K562 (cell line): ENCODE measurements at regions not wholly inside any gene's neighbourhood (a gene's known extent, or its start where the extent isn't known, plus 50 kb on each side); places are given as distances from the start of the nearest gene placed in this dataset.

Experiments
- KDM1A ChIP-seq, 2 experiments: fragments of 450-650 bp; IDR thresholded peaks; 2 replicates each; pipeline ENCODE4 v1.6.1; 2016; ENCODE audit warnings: mild to moderate bottlenecking in 2 of 2
- PCBP1 ChIP-seq: fragments of 200-400 bp; formaldehyde crosslinking; IDR thresholded peaks from 2 replicates; pipeline ENCODE4 v1.6.1; 2018; ENCODE audit warnings: mild to moderate bottlenecking, low read depth, low read length; ENCODE audit not compliant: poor library complexity, severe bottlenecking
- RBM15 ChIP-seq: fragments of 200-400 bp; formaldehyde crosslinking; IDR thresholded peaks from 2 replicates; pipeline ENCODE4 v1.6.1; 2018; ENCODE audit warnings: mild to moderate bottlenecking, low read length, moderate library complexity; ENCODE audit not compliant: insufficient read depth
- SRSF1 ChIP-seq: fragments of 200-400 bp; formaldehyde crosslinking; IDR thresholded peaks from 2 replicates; pipeline ENCODE4 v1.6.1; 2017; ENCODE audit warnings: mild to moderate bottlenecking, low read depth, low read length, moderate library complexity
- ZBED1 ChIP-seq: IDR thresholded peaks from 2 replicates; pipeline ENCODE4 v1.6.1; 2014
- ZFX ChIP-seq: sonication (generic); formaldehyde crosslinking; IDR thresholded peaks from 2 replicates; pipeline ENCODE4 v1.8.0; 2022; ENCODE audit warnings: mild to moderate bottlenecking, missing genetic modification reagents, moderate library complexity
- TF ChIP-seq, protein P1 (sequence below): sonication (generic); formaldehyde crosslinking; IDR thresholded peaks from 2 replicates; pipeline ENCODE4 v1.8.0; 2023; ENCODE audit warnings: mild to moderate bottlenecking, missing genetic modification reagents
- TF ChIP-seq, protein P2 (sequence below): sonication (generic); formaldehyde crosslinking; IDR thresholded peaks from 2 replicates; pipeline ENCODE4 v1.8.0; 2022; ENCODE audit warnings: mild to moderate bottlenecking, missing genetic modification reagents
- TF ChIP-seq, protein P3 (sequence below), 2 experiments: fragments of 450-650 bp; formaldehyde crosslinking in 1 of 2; IDR thresholded peaks; 2 replicates each; pipeline versions ENCODE4 v1.4.0 to v1.6.1; 2014 to 2020; ENCODE audit warnings: mild to moderate bottlenecking in 2 of 2, borderline replicate concordance in 1 of 2, low read depth in 1 of 2

DNA sequence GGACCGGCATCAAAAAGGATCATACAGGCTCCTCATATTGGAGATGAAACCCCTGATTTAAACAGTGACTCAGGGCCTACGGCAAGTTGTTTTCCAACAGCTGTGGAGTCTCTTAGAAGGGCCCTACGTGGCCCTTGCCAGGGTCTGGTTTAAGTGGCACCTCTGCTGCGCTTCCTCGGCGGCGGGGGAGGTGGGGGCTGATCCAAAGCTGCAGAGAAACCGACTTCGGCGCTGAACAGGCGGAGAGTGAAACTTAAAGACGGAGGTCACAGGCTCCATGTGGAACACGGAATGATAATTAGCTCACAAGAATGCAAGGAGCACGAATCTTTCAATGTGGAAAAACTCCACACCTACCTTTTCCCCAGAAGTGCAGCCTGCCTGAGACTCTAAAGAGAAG, 477.9 kb downstream of the TCERG1L start:
- no peak for TF ChIP-seq PCBP1
- TF ChIP-seq, protein P1, sequence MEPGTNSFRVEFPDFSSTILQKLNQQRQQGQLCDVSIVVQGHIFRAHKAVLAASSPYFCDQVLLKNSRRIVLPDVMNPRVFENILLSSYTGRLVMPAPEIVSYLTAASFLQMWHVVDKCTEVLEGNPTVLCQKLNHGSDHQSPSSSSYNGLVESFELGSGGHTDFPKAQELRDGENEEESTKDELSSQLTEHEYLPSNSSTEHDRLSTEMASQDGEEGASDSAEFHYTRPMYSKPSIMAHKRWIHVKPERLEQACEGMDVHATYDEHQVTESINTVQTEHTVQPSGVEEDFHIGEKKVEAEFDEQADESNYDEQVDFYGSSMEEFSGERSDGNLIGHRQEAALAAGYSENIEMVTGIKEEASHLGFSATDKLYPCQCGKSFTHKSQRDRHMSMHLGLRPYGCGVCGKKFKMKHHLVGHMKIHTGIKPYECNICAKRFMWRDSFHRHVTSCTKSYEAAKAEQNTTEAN (CRISPR knock-in tag) = no peak
- TF ChIP-seq, protein P2, sequence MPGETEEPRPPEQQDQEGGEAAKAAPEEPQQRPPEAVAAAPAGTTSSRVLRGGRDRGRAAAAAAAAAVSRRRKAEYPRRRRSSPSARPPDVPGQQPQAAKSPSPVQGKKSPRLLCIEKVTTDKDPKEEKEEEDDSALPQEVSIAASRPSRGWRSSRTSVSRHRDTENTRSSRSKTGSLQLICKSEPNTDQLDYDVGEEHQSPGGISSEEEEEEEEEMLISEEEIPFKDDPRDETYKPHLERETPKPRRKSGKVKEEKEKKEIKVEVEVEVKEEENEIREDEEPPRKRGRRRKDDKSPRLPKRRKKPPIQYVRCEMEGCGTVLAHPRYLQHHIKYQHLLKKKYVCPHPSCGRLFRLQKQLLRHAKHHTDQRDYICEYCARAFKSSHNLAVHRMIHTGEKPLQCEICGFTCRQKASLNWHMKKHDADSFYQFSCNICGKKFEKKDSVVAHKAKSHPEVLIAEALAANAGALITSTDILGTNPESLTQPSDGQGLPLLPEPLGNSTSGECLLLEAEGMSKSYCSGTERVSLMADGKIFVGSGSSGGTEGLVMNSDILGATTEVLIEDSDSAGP (CRISPR knock-in tag) = no peak
- TF ChIP-seq RBM15 = no peak
- TF ChIP-seq SRSF1 = no peak
- TF ChIP-seq KDM1A (IDR thresholded peaks at IDR 0.05) = no peak
- no peak for TF ChIP-seq ZFX (CRISPR knock-in tag)
- TF ChIP-seq, protein P3, sequence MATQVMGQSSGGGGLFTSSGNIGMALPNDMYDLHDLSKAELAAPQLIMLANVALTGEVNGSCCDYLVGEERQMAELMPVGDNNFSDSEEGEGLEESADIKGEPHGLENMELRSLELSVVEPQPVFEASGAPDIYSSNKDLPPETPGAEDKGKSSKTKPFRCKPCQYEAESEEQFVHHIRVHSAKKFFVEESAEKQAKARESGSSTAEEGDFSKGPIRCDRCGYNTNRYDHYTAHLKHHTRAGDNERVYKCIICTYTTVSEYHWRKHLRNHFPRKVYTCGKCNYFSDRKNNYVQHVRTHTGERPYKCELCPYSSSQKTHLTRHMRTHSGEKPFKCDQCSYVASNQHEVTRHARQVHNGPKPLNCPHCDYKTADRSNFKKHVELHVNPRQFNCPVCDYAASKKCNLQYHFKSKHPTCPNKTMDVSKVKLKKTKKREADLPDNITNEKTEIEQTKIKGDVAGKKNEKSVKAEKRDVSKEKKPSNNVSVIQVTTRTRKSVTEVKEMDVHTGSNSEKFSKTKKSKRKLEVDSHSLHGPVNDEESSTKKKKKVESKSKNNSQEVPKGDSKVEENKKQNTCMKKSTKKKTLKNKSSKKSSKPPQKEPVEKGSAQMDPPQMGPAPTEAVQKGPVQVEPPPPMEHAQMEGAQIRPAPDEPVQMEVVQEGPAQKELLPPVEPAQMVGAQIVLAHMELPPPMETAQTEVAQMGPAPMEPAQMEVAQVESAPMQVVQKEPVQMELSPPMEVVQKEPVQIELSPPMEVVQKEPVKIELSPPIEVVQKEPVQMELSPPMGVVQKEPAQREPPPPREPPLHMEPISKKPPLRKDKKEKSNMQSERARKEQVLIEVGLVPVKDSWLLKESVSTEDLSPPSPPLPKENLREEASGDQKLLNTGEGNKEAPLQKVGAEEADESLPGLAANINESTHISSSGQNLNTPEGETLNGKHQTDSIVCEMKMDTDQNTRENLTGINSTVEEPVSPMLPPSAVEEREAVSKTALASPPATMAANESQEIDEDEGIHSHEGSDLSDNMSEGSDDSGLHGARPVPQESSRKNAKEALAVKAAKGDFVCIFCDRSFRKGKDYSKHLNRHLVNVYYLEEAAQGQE (IDR thresholded peaks at IDR 0.05; ENCODE audit: borderline replicate concordance) = no peak
- TF ChIP-seq, protein P3 (CRISPR knock-in tag; IDR thresholded peaks at IDR 0.05; ENCODE audit: low read depth) = no peak
- TF ChIP-seq ZBED1 = no peak
